NCI-H526 (cell line): ENCODE measurements at regions not wholly inside any gene's neighbourhood (a gene's known extent, or its start where the extent isn't known, plus 50 kb on each side); places are given as distances from the start of the nearest gene placed in this dataset.
A peak's percentile ranks its signal among the peaks of the same experiment; 100 is the strongest.

ENCODE experiments used
- DNase-seq, 2 experiments: peaks; one replicate each; lab custom pipeline; 2025; lab: John Stamatoyannopoulos, UW

DNA sequence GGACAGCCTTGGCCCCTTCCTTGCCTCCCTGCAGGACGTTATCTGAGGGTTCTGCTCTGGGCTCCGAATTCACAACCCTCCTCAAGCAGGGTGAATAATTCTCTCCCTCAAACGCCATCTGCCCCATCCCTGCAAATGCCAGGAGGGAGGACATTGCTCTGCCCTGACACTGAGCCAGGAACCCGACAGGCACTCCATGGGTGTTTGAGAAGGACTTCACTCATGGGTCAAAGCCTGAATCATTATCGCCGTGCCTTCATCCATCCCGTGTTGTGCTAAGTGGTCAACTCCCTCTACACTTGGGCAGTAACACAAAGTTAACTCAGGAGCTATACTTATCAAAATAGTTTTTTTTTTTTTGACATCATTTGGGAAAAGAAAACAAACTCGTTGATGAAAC is 261.8 kb upstream of the IGF1R start:
- DNase-seq = no peak

DNA sequence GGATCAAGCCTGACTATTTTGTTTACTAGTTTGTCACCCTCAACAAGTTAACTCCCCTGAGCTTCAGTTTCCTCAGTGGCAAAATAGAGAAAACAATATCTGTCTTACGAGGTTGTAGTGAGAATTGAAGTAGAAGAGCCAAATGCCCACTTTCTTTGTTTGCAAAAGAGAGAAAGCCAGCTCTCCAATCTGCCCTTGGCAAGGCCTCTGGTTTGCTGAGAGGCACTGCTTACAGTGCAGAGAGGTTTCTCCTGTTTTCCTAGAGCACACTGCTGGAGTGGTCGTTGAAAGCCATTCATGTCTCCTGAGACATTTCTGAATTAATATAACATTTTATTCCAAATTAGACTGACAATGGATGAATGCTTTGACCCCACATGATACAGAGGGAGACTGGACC is 260.5 kb upstream of the IGF1R start:
- DNase-seq = no peak

DNA sequence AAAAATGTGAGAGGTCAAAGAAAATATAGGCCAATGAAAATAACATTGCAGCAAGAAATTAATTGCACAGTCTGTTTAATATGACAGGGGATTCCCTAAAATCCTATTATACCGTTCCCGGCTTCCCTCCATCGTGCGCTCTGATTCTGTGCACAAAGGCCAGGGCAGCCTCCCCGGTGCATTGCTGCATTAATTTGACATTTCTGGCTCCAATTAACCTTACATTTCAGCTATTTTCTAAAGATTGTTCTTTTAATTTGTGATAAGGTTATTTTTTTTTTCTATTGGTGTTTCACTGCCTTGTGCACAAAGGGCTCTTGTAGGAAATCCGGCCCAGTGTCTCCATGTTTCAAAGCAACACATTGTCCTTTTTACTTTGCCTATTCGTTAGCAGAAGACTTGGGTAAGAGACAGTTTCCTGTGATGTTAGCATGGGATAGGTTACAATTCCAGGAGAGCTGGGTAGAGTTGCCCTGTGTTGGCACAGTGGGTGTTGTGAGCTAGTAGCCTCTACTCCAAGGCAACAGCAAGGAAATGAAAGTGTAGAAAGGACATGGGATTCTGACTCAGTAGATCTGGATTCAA is 257.3 kb upstream of the IGF1R start:
- DNase-seq = no peak

DNA sequence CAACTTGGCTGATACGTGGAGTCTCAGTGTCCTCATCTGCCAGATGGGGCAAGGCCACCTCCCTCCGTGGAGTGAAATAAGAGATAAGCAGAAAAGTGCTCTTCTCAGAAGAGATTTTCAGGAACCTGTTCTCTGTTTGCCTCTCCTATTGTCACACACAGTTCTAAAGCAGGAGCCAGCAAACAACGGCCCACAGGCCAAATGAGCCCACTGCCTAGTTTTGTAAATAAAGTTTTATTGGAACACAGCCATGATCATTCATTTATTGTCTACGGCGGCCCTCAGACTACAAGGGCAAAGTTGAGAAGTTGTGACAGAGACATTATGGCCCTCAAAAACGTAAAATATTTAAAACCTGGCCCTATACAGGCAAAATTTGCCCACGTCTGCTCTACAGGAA is 256.8 kb upstream of the IGF1R start:
- DNase-seq = no peak

DNA sequence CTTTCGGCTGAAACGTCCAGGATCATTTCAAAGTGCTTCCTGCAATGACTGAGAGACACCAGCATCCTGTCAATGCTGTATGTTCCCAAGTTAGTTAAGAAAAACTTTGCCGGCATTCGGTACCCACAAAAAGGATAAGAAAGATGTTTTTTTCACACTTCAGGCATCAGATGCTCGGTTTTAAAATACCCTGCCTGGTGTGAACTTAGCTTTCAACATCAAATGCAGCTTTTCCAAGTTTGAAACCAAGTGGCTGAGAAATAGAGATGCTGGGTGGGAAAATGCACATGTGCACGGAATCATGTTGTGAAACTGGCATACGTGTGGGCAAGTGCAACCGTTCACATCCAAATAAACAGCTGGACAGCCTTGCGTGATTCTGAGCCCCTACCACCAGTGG is 254.9 kb upstream of the IGF1R start:
- no peak for DNase-seq

DNA sequence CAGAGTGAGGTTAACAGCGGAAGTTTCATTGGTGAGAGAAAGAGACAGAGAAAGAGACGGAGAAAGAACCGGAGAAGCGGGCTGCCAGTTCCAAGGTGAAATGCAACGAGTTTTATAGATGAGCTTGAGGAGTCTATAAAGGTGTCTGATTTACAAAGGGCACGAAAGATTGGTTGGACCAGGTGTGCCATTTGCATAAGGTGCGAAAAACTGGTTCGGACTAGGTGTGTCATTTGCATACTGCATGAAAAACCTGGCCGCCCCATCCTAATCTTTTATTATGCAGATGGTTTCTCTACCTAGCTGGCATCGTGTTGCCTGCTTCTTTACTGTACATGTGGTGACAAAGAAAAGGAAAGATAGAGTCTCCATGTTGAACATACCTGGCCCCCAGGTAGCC is 253.8 kb upstream of the IGF1R start:
- peak; percentile 88 to 94 for DNase-seq

DNA sequence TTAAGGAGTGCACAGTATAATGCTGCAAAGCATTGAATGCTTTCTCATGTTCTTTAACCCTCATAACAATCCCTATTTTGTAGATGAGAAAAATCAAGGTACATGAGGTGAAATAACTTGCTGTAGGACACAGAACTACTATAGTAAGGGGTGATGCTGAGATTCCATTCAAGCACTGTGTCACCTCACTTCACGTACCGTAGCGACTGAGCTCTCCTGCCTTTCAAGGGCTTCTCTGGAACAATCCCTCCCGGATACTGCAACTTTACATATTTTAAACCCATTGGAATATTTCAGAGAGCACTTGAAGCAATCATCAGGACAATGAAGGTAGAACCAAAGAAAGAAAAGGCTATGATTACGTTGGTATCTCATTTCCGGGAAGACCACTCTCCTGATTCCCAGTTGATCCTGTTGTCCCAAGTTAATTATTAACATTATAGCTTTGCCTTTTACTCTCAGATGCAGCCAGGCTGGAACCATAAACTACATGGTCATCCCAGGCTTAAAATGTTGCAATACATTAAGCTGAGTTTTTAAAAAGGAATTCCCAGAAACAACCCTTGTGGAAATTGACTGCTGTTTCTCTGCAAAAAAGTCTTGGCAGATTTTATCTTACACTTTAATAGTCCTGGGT is 252.2 kb upstream of the IGF1R start:
- DNase-seq = peak; percentile 40 to 65

DNA sequence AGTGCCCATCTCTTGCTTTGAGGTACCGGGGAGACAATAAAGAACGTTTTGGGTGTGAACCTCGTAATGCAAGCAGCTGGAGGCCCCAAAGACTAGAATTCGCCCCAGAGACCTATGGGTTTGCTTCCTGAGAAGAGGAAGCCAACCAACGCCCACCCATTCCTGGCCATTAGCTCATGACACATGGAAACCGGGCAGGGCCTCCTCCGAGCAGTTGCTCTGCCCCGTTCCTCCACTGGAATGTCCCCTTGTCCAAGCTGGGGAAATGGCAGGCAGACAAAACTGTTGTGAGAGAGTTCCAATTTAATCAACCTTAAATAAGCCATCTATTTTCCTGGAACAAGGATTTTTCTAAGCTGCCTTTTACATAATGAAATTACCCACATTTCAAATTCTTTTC is 250.9 kb upstream of the IGF1R start:
- no peak for DNase-seq

DNA sequence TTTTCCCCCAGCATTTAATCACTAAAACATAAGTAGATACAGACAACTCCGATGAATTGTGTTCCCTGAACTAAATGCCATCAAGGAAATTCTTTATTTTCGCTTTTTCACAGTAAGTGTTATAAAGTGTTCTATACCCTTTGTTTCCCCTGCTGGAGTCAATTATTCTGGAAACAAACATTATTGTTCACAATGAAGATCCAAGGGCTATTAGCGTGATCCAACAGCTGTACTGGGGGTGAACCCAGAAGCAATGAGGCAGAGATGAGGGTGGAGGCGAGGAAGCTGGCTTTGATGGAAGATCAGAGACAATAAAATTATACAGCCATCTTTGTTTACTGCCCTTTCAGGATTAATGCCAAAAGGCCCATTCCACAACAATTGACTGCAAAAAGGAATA is 250.3 kb upstream of the IGF1R start:
- no peak for DNase-seq

DNA sequence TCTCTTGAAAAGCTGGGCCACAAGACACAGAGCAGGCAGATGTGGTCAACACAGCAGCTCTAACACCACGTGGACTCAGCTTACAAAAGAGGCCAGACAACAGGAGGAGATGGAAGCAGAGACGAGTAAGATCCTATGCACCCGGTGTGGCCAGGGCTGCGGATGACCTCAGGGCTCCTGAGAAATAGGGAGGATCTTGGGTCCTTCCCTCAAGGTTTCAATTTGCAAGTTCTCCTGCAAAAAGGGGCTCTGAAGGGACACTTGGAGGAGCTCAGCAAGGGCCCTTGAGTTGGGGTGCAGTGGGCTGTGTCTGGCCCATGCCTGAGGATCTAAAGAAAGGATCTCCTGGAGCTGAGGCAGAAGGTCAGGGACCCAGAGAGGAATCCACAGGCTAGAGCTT is 249.5 kb upstream of the IGF1R start:
- DNase-seq = no peak

DNA sequence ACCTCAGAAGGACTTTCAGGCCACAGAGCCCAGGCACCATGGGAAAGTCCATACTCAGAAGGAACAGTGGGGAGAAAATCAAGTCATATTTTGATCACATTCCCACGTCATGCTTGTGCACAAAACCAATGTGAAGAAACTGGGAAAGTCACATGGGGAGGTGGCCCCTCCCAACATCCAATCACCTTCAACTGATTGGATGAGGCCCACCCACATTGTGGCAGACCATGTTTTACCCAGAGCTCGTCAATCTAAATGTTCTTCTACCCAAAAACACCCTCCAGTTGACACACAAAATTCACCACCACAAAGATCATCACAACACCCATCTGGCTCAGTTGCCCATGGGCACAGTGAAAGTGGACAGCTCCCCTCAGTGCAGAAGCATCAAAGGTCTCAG is 248.2 kb upstream of the IGF1R start:
- no peak for DNase-seq

DNA sequence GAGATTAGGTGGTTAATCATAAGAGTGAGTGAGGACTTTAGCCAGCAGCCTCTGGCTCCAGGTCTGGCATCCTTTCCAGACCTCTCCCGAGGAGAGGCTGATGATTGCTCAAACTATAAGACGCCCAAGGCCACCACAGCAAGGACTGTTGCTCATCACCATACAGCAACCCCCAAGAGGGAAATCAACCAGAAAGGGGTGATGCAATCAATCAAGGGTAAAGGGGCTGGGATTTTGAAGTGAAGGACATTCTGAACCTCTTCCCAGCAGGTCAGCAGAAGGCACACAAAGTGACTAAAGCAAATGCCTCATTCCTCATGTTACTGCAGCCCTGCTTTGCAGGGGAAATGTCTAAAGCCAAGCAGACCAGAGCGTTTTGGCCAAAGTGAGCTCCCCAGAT is 247.3 kb upstream of the IGF1R start:
- DNase-seq = no peak

DNA sequence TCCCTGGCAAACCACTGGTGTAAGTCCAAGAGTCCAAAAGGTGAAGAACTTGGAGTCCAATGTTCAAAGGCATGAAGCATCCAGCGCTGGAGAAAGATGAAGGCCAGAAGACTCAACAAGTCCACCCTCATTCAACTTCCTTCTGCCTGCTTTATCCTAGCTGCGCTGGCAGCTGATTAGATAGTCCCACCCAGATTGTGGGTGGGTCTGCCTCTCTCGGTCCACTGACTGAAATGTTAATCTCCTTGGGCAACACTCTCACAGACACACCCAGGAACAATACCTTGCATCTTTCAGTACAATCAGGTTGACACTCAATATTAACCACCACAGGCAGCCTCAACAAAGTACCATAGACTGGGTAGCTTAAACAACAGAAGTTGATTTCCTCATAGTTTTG is 245.9 kb upstream of the IGF1R start:
- DNase-seq = no peak

DNA sequence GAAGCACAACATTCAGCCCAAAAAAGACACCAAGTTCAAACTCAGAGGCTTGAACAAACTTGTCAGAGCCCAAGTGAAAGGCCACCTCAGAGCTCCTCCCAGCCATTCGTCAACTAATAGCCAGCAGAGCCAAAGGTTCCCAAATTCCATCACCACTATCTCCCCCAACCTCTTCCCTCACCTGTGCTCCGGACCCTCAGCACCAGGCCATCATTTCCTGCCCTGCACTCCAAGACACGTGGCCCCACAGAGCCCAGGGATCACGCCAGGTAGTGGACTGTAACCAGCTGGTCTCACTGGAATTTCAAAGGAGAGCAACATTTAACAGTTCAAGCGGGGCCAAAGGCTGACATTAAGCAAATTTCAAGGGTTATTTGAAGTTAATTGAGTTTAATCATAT is 245.2 kb upstream of the IGF1R start:
- DNase-seq = no peak

DNA sequence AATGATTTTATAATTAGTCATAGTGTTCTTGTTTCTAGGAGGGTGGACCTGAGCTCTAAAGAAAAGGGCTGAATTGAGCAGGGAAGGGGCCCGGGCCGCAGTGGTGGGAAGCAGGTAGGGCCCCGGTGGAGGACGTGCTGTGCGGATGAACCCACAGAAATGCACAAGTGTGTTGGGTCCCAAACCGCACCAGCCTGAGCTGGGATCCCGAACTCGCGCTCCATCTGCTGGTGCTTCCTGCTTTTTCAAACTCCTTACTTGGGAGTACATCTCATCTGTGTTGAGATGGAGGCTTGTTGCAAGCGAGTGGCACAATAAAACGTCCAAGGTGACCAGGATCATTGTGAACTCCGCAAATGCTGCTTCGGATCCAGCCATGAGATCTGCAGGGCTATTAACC is 244.8 kb upstream of the IGF1R start:
- no peak for DNase-seq

DNA sequence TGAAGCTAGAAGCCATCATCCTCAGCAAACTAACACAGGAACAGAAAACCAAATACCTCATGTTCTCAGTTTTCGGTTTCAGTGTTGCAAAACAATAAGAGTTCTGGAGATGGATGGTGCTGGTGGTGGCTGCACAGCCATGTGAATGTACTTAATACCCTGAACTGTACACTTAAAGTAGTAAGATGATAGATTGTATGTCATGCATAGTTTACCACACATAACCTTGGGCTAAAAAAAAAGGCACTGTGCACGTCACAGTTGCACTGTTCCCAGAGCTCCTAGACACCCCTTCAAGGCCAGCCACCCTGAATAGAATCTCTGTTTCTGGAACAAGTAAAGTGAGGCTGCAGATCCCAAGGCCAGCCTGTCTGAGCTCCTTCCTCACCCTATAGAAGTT is 243.3 kb upstream of the IGF1R start:
- no peak for DNase-seq

DNA sequence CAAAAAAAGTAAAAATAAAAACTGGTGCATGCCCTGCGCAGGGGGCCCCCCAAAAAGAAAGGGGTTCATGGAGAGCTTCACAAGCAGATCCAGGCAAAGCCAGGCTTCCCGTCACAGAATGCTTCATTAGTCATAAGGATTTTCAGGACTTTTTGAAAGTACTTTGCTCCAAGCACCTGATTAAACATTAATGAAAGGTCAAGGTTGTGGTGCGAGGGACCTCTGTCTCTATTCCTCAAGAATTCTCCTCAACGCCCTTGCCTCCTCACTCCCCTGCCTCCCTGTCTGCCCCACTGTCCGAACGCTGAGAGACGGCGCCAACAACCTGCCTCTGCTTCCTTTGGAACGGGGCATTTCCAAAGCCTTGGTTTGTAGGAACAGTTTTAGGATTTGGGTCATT is 240.1 kb upstream of the IGF1R start:
- no peak for DNase-seq

DNA sequence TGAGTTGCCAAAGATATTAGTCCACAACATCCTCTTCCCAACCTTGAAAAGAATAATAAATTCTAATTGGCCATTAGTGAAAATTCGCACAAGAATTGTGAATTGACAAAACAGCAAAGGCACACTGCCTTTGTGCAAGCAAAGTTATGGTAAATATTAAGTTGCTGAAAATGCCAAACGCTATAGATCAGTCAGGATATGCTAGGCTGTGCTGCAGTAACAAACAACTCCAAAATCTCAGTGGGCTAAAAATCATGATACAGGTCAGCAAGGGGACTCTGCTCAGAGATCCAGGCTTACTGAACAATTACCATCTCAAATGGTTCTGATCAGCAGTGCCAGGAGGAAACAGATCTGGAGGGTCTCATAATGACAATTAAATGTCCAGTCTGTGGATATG is 238.0 kb upstream of the IGF1R start:
- no peak for DNase-seq

DNA sequence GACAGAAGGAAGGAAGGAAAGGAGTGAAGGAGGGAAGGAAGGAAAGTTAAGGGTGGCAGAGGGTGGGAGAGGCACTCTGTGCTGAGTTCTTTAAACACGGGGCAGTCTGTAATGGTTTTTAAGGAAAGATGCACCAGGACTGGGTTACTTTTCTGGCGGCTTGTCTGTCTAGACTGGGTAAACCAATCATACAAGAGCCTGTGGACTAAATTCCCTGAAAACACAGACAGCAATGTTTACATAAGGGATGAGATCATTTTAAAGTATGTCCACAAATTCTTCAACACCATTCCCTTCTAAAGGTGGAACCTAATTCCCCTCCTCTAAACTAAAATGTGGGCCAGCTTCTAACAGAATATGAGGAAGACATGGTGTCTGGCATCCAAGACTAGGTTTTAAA is 235.5 kb upstream of the IGF1R start:
- DNase-seq = no peak

DNA sequence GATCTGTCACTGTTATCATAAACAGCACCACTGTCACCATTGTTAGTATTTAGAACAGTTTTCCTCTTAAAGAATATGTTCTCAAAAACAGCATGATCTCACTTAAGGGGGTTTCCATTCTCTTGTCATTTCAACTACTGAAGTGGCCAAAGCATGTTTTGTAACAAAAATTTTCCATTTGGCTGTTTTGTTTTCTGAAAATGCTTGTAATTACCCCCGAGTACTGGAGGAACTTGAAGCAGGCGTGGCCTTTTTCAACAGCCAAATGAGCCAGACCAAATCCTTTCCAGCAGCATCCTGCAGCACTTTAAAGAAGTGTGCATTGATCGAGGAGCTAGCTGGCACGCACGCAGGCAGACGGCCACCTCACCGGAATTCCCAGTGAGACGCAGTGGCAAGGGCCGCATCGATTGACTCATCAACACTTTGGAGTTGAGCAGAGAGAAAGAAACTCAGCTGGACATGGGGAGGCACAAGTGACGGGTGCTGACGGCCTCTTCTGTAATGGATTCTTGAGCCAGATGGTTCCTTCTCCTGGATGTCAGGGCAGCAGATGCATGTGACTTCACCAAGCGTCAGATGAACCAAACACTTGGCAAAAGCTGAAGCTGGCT is 234.3 kb upstream of the IGF1R start:
- DNase-seq = no peak

DNA sequence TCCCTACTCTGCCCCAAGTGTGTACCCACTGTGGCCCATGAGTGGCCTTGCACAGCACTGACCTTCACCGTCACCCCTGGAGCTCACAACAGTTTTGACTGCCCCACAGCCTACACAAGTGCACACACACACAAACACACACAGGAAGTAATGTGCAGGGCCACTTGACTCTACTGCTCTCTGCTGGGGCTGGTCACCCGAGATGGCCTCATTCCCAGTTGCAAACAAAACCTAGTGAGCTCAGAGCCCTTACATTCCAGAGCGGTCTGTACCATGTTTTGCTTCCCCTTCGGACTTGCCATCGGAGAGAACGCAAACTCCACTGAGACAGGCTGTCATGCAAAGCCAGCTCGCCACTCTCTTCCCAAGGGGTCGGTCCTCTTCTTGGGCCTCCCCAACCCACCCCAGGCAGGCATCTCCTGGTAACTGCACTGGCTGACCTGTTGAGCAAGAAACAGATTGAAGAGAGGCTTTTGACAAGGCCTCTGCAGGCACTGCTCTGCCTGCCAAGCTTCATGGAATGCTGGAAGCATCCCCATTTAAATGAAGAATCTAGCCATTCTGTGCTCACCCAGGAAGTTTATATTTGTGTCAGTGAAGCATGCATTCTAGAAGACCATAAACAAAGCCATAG is 232.0 kb upstream of the IGF1R start:
- no peak for DNase-seq

DNA sequence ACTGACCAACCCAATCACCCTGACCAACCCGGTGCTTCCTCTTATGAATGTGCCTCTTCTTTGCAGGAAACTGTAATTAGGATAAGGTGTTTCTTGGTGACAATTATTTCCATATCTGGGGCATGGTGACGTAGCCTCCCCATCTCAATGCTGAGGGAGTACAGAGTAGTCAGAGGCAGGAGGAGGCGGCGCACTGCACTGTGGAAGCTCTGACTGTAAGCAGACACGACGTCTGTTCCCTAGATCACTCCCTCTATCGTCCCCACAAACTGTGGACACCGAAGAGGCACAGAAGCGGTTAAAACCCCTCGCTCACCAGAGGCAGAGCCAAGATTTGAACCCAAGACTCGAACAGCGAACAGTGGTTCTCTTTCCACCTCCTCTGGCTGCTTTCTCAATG is 231.0 kb upstream of the IGF1R start:
- DNase-seq = no peak

DNA sequence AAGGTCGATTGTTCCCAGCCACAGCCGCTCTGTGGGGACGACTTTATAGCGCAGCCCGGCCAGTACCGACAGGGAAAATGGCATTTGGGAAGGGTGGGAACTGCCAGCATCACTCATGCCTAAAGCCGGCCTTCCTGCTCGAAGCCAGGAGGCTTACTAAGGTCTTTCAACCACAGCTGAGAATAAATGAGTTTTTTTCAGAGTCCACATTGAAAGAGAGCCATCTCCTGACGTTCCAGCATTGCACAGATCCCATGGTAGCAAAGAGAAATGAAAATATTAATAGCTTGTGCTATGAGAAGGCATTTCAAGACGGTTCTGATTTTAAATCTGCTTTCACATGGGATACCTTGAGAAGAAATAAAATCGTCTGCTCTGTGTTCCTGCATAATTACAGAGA is 230.2 kb upstream of the IGF1R start:
- no peak for DNase-seq
